ENCODE measurements at regions not wholly inside any gene's neighbourhood (a gene's known extent, or its start where the extent isn't known, plus 50 kb on each side); places are given as distances from the start of the nearest gene placed in this dataset.

DNA sequence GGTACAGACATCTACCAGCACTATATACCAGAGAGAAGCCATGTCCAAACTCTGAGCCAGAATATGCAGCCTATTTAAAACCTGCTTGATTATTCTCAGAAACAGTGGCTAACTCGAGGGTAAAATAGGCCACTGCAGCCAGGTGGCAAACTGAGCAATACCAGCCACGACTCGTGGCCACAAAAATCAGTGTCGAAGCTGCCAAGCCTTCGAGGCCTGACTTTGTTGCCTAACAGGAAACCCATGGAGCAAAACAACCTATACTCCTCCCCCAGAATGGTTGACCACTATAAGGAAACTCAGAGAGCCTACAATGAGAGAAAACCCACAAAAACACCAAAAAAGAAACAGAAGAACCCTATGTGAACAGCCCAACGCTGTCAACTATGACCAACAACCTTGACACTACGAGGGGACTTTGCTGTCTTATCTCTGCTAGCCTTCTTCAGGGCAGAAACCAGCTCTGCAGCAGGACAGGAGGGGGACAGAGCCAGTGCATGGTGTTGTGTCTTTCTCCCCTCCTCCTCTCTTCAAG is 133.8 kb downstream of the TMEM174 start:
- H3K4me2 ChIP-seq, result no peak overlapping the region
- H3K9me3 ChIP-seq (ENCODE audit: low read depth), result no peaks in the 10 kb centered on the region
- H3K4me3 ChIP-seq, result no peak overlapping the region
- TF ChIP-seq, protein P1, sequence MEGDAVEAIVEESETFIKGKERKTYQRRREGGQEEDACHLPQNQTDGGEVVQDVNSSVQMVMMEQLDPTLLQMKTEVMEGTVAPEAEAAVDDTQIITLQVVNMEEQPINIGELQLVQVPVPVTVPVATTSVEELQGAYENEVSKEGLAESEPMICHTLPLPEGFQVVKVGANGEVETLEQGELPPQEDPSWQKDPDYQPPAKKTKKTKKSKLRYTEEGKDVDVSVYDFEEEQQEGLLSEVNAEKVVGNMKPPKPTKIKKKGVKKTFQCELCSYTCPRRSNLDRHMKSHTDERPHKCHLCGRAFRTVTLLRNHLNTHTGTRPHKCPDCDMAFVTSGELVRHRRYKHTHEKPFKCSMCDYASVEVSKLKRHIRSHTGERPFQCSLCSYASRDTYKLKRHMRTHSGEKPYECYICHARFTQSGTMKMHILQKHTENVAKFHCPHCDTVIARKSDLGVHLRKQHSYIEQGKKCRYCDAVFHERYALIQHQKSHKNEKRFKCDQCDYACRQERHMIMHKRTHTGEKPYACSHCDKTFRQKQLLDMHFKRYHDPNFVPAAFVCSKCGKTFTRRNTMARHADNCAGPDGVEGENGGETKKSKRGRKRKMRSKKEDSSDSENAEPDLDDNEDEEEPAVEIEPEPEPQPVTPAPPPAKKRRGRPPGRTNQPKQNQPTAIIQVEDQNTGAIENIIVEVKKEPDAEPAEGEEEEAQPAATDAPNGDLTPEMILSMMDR (IDR thresholded peaks at IDR 0.05; ENCODE audit: poor library complexity), result no peak
- no peak for TF ChIP-seq EZH2phosphoT487 (IDR thresholded peaks at IDR 0.05; ENCODE audit: low read depth, severe bottlenecking, unreplicated experiment)
- no peak for TF ChIP-seq EZH2 (IDR thresholded peaks at IDR 0.05; ENCODE audit: borderline replicate concordance)
- WGBS (ENCODE audit: low lambda C conversion rate, missing lambda C conversion rate), result 89% methylated on average over 7 of the region's 7 CpGs
- peaks cover 84% of the 10 kb centered on the region for H3K27me3 ChIP-seq
- no peak for DNase-seq (ENCODE audit: low spot score)
- no peaks in the 10 kb centered on the region for H3K36me3 ChIP-seq (replicated peaks; ENCODE audit: insufficient read depth, low read depth)
- no peaks in the 10 kb centered on the region for H4K20me1 ChIP-seq (ENCODE audit: insufficient read depth, poor library complexity, severe bottlenecking)
- no peak overlapping the region for H3K27ac ChIP-seq
- no peaks in the 10 kb centered on the region for H3K79me2 ChIP-seq
- H3K4me1 ChIP-seq (ENCODE audit: insufficient read depth), result no peaks in the 10 kb centered on the region
- H3K9me2 ChIP-seq (replicated peaks; ENCODE audit: insufficient read depth), result no peaks in the 10 kb centered on the region
- H2AFZ ChIP-seq, result no peak overlapping the region

DNA sequence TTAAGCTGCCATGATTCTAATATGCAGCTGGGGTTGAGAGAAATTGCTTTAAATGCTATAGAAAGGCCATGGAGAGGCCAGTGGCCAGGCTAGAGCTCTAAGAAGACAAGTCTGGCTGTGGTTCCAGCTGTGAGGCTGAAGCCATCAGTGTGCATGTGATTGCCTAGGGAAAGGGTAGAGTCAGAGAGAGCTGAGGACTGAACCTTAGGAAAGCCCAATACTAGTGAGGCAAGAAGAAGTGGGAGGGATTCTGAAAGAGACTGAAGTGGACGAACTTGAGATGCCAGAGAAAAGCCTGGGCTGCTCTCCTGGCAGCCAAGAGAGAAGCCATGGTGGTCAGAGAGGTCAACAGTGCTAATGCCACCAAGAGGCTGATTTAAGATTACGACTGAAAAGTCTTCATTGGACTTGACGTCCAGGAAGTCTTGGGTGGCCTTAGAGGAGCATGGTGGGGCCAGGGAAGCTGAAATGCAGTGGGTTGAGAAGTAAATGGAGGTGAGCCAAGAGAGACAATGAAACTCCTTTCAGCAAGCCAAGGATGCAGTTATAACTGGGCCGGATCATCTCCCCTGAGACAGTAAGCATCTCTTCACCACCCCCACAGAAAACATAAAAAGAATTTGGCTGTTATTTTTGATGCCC is 133.2 kb downstream of the TMEM174 start:
- Histone ChIP-seq H3K27ac (no peak overlapping the region), H4K20me1 (ENCODE audit: insufficient read depth, poor library complexity, severe bottlenecking) (no peaks in the 10 kb centered on the region), H3K4me3 (no peak overlapping the region), H3K4me2 (no peak overlapping the region), H3K4me1 (ENCODE audit: insufficient read depth) (peaks cover 1% of the 10 kb centered on the region), H3K36me3 (replicated peaks; ENCODE audit: insufficient read depth, low read depth) (no peaks in the 10 kb centered on the region), H2AFZ (no peak overlapping the region), H3K27me3 (peaks cover 87% of the 10 kb centered on the region), H3K79me2 (no peaks in the 10 kb centered on the region), H3K9me2 (replicated peaks; ENCODE audit: insufficient read depth) (no peaks in the 10 kb centered on the region), H3K9me3 (ENCODE audit: low read depth) (no peaks in the 10 kb centered on the region)
- 77% methylated on average over 4 of the region's 4 CpGs for WGBS (ENCODE audit: low lambda C conversion rate, missing lambda C conversion rate)
- no peak for DNase-seq (ENCODE audit: low spot score)
- TF ChIP-seq EZH2phosphoT487 (IDR thresholded peaks at IDR 0.05; ENCODE audit: low read depth, severe bottlenecking, unreplicated experiment) (no peak), EZH2 (IDR thresholded peaks at IDR 0.05; ENCODE audit: borderline replicate concordance) (no peak)
- TF ChIP-seq, protein P1 (IDR thresholded peaks at IDR 0.05; ENCODE audit: poor library complexity), result no peak

DNA sequence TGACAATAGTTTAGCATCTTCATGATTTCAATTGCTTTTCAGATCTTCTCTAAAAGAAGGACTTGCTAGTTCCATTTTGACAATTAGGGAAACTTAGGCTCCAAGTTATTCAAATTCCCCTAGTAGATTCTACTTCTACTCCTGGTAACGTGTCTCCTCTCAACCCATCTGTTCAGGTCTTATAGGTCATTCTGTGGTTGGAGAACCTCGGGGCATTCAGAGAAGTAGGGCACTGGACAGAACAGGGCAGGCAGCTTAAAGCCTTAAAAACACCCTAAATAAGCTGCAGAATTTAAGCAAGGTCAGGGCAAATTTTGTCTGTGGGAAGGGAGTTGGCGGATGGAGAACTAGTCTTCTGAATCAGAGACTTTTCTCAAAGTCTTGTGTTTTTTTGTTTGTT is 132.4 kb downstream of the TMEM174 start:
- H3K79me2 ChIP-seq, result no peaks in the 10 kb centered on the region
- no peak overlapping the region for H3K27ac ChIP-seq
- H2AFZ ChIP-seq, result no peak overlapping the region
- 88% methylated on average over 3 of the region's 3 CpGs for WGBS (ENCODE audit: low lambda C conversion rate, missing lambda C conversion rate)
- TF ChIP-seq, protein P1 (IDR thresholded peaks at IDR 0.05; ENCODE audit: poor library complexity), result no peak
- TF ChIP-seq EZH2 (IDR thresholded peaks at IDR 0.05; ENCODE audit: borderline replicate concordance) (no peak), EZH2phosphoT487 (IDR thresholded peaks at IDR 0.05; ENCODE audit: low read depth, severe bottlenecking, unreplicated experiment) (no peak)
- no peaks in the 10 kb centered on the region for H4K20me1 ChIP-seq (ENCODE audit: insufficient read depth, poor library complexity, severe bottlenecking)
- no peaks in the 10 kb centered on the region for H3K9me3 ChIP-seq (ENCODE audit: low read depth)
- H3K36me3 ChIP-seq (replicated peaks; ENCODE audit: insufficient read depth, low read depth), result no peaks in the 10 kb centered on the region
- H3K9me2 ChIP-seq (replicated peaks; ENCODE audit: insufficient read depth), result no peaks in the 10 kb centered on the region
- H3K4me1 ChIP-seq (ENCODE audit: insufficient read depth), result peaks cover 8% of the 10 kb centered on the region
- peaks cover 89% of the 10 kb centered on the region for H3K27me3 ChIP-seq
- no peak for DNase-seq (ENCODE audit: low spot score)
- H3K4me2 ChIP-seq, result no peak overlapping the region
- no peak overlapping the region for H3K4me3 ChIP-seq
